K562 (cell line): ENCODE measurements at regions not wholly inside any gene's neighbourhood (a gene's known extent, or its start where the extent isn't known, plus 50 kb on each side); places are given as distances from the start of the nearest gene placed in this dataset.

Experiments
- CBX3 ChIP-seq, 2 experiments: IDR thresholded peaks; 1 replicate in 1 of 2; 2 replicates in 1 of 2; pipeline ENCODE4 v1.6.1; 2012; ENCODE audit warnings: inconsistent platforms in 2 of 2, low read length in 2 of 2, borderline replicate concordance in 1 of 2, control low read depth in 1 of 2
- NONO ChIP-seq, 2 experiments: fragments of 200-400 bp in 1 of 2; fragments of 450-650 bp in 1 of 2; formaldehyde crosslinking in 1 of 2; IDR thresholded peaks; 2 replicates each; pipeline ENCODE4 v1.6.1; 2017; ENCODE audit warnings: low read depth in 2 of 2, mild to moderate bottlenecking in 2 of 2, moderate library complexity in 2 of 2, low read length in 1 of 2
- NR3C1 ChIP-seq: sonication (generic); formaldehyde crosslinking; IDR thresholded peaks from 2 replicates; pipeline ENCODE4 v1.8.1; 2022; ENCODE audit warnings: missing genetic modification reagents
- ZNF184 ChIP-seq: sonication (generic); formaldehyde crosslinking; IDR thresholded peaks from 2 replicates; pipeline ENCODE4 v1.5.0; 2020; ENCODE audit warnings: missing genetic modification reagents
- TF ChIP-seq, protein P1 (sequence below), 2 experiments: fragments of 450-650 bp in 1 of 2; sonication (generic) in 1 of 2; formaldehyde crosslinking in 1 of 2; IDR thresholded peaks; 2 replicates each; pipeline versions ENCODE4 v1.7.1 to v1.9.0; 2016 to 2022; ENCODE audit warnings: inconsistent platforms in 1 of 2, mild to moderate bottlenecking in 1 of 2, missing genetic modification reagents in 1 of 2
- TF ChIP-seq, protein P2 (sequence below): fragments of 250-450 bp; sonication (Bioruptor Pico); IDR thresholded peaks from 2 replicates; pipeline ENCODE4 v1.8.0; 2022; ENCODE audit warnings: moderate library complexity, mild to moderate bottlenecking, inconsistent platforms

DNA sequence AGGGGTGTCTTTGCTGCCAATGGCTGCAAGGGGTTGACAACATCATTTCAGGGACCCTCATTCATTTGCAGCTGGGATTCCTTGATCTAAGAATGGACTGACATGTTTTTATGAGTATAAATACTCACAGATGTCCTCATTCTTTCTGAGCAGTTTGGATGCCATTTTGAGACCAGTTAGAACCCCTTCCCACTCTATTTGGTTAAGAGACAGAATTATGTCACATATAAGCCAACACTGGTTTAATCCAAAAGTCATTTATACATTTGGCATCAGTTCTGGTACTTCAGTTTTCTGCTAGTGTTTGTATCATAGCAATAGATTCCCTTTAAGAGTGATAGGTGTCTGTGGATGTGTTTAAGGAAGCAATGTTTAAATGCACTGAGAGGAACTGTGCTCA, 248.8 kb downstream of the SAMD5 start:
- TF ChIP-seq NONO (IDR thresholded peaks at IDR 0.05; ENCODE audit: low read depth in 2 of 2, low read length in 1 of 2), result no peak
- TF ChIP-seq, protein P1, sequence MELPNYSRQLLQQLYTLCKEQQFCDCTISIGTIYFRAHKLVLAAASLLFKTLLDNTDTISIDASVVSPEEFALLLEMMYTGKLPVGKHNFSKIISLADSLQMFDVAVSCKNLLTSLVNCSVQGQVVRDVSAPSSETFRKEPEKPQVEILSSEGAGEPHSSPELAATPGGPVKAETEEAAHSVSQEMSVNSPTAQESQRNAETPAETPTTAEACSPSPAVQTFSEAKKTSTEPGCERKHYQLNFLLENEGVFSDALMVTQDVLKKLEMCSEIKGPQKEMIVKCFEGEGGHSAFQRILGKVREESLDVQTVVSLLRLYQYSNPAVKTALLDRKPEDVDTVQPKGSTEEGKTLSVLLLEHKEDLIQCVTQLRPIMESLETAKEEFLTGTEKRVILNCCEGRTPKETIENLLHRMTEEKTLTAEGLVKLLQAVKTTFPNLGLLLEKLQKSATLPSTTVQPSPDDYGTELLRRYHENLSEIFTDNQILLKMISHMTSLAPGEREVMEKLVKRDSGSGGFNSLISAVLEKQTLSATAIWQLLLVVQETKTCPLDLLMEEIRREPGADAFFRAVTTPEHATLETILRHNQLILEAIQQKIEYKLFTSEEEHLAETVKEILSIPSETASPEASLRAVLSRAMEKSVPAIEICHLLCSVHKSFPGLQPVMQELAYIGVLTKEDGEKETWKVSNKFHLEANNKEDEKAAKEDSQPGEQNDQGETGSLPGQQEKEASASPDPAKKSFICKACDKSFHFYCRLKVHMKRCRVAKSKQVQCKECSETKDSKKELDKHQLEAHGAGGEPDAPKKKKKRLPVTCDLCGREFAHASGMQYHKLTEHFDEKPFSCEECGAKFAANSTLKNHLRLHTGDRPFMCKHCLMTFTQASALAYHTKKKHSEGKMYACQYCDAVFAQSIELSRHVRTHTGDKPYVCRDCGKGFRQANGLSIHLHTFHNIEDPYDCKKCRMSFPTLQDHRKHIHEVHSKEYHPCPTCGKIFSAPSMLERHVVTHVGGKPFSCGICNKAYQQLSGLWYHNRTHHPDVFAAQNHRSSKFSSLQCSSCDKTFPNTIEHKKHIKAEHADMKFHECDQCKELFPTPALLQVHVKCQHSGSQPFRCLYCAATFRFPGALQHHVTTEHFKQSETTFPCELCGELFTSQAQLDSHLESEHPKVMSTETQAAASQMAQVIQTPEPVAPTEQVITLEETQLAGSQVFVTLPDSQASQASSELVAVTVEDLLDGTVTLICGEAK (IDR thresholded peaks at IDR 0.05), result no peak
- TF ChIP-seq, protein P1 (CRISPR knock-in tag; IDR thresholded peaks at IDR 0.05), result no peak
- no peak for TF ChIP-seq CBX3 (IDR thresholded peaks at IDR 0.05; ENCODE audit: borderline replicate concordance in 1 of 2, low read length in 2 of 2)
- no peak for TF ChIP-seq NR3C1 (CRISPR knock-in tag)
- TF ChIP-seq ZNF184 (CRISPR knock-in tag), result no peak
- TF ChIP-seq, protein P2, sequence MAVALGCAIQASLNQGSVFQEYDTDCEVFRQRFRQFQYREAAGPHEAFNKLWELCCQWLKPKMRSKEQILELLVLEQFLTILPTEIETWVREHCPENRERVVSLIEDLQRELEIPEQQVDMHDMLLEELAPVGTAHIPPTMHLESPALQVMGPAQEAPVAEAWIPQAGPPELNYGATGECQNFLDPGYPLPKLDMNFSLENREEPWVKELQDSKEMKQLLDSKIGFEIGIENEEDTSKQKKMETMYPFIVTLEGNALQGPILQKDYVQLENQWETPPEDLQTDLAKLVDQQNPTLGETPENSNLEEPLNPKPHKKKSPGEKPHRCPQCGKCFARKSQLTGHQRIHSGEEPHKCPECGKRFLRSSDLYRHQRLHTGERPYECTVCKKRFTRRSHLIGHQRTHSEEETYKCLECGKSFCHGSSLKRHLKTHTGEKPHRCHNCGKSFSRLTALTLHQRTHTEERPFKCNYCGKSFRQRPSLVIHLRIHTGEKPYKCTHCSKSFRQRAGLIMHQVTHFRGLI (CRISPR knock-in tag), result no peak
